ENCODE measurements at regions not wholly inside any gene's neighbourhood (a gene's known extent, or its start where the extent isn't known, plus 50 kb on each side); places are given as distances from the start of the nearest gene placed in this dataset.

DNA sequence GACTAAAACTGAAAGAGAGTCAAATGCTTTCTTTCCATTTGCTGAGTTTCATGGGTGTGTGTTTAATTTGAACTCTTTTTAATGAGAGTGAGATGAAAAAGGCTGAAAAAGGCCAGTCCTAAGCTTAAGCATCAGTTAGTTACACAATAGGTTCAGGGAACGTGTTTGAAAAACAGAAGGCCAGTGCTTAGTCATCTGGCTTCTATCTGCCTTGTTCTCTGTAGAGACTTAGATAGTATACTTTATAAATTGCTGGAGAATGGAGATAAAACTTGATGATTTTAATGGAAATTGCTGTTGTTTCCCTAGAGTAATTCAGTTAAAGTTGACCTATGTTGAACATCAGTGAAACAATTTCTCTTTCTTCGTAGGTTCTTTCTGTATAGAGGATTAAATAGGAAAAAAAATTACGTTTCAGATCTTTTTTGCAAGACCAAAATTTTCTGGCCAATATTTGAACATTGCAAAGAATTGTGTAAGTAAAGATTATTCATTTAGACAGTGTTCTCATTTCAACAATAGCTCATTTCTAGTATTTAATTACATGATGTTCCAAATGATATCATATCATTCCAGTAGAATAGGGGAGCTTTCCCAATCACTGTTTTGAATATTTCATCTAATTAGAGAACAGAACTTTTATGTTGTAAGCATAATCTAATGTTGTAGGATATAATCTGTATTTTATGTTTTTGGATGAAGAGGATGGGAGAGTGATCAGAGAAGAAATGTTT, 1088.8 kb downstream of the ADGRL3 start:
- DNase-seq (no peak), FAIRE-seq (no peak)
- intact Hi-C loops (cut with DNase I) = no loop called here
- H3K9me3 ChIP-seq (ENCODE audit: control insufficient read depth in 2 of 3, insufficient read depth in 1 of 3, low read length in 3 of 3) = no peaks in the 10 kb centered on the region
- no peaks in the 10 kb centered on the region for H3K36me3 ChIP-seq (ENCODE audit: control insufficient read depth in 2 of 3, insufficient read depth in 3 of 3, low read length in 3 of 3)
- no peaks in the 10 kb centered on the region for H3K4me1 ChIP-seq (ENCODE audit: control insufficient read depth in 2 of 3, insufficient read depth in 2 of 3, low read depth in 1 of 3, low read length in 3 of 3)
- no peak overlapping the region for H3K4me3 ChIP-seq (ENCODE audit: low read length in 3 of 3)
- no peak overlapping the region for H3K9ac ChIP-seq (ENCODE audit: low read length in 3 of 3)
- H3K27ac ChIP-seq (ENCODE audit: low read depth in 2 of 2, low read length in 2 of 2) = no peak overlapping the region
- TF ChIP-seq, protein P1, sequence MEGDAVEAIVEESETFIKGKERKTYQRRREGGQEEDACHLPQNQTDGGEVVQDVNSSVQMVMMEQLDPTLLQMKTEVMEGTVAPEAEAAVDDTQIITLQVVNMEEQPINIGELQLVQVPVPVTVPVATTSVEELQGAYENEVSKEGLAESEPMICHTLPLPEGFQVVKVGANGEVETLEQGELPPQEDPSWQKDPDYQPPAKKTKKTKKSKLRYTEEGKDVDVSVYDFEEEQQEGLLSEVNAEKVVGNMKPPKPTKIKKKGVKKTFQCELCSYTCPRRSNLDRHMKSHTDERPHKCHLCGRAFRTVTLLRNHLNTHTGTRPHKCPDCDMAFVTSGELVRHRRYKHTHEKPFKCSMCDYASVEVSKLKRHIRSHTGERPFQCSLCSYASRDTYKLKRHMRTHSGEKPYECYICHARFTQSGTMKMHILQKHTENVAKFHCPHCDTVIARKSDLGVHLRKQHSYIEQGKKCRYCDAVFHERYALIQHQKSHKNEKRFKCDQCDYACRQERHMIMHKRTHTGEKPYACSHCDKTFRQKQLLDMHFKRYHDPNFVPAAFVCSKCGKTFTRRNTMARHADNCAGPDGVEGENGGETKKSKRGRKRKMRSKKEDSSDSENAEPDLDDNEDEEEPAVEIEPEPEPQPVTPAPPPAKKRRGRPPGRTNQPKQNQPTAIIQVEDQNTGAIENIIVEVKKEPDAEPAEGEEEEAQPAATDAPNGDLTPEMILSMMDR (IDR thresholded peaks at IDR 0.05; ENCODE audit: borderline replicate concordance, extremely low read depth, insufficient read depth) = no peak
- no peaks in the 10 kb centered on the region for H3K27me3 ChIP-seq (ENCODE audit: control insufficient read depth, insufficient read depth, low read length)

DNA sequence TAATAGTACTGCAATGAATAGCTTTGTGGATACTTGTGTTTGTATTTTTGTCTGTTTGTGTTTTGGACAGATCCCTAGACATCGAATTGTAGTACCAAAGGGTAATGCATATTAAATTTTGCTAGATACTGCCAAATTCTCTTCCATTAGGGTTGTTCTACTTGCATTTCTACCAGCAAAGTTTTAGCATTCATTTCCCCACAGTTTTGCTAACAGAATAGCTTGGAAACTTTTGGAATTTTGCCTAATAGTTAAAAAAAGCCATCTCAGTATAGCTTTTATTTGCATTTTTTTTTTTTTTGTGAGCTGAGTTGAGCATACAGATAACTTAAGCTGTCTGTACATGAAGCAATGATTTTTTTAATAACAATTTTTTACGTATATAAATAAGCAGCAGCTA, 1084.9 kb downstream of the ADGRL3 start:
- Histone ChIP-seq H3K9ac (ENCODE audit: low read length in 3 of 3) (no peak overlapping the region), H3K4me1 (ENCODE audit: control insufficient read depth in 2 of 3, insufficient read depth in 2 of 3, low read depth in 1 of 3, low read length in 3 of 3) (no peaks in the 10 kb centered on the region), H3K27ac (ENCODE audit: low read depth in 2 of 2, low read length in 2 of 2) (no peak overlapping the region), H3K27me3 (ENCODE audit: control insufficient read depth, insufficient read depth, low read length) (no peaks in the 10 kb centered on the region), H3K9me3 (ENCODE audit: control insufficient read depth in 2 of 3, insufficient read depth in 1 of 3, low read length in 3 of 3) (no peaks in the 10 kb centered on the region), H3K4me3 (ENCODE audit: low read length in 3 of 3) (no peak overlapping the region), H3K36me3 (ENCODE audit: control insufficient read depth in 2 of 3, insufficient read depth in 3 of 3, low read length in 3 of 3) (no peaks in the 10 kb centered on the region)
- FAIRE-seq (no peak), DNase-seq (no peak)
- TF ChIP-seq, protein P1 (IDR thresholded peaks at IDR 0.05; ENCODE audit: borderline replicate concordance, extremely low read depth, insufficient read depth) = no peak
- intact Hi-C loops (cut with DNase I) = no loop called here

DNA sequence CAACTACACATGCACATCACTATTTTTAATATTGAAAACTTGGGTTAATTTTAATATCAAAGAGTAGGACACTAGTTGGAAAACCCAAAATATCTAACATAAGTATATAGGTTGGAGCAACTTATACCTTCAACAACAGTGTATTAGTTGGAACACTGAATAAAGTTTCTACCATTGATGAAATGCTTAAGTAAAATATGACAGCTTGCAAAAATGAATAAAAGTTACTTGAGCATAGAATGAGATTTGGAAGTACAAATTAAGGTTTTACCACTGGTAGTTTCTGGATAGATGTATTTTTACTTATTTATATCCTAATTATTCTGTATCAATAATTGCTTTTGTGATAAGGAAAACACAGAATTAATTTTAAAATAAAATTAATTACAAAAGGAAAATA, 1079.6 kb downstream of the ADGRL3 start:
- TF ChIP-seq, protein P1 (IDR thresholded peaks at IDR 0.05; ENCODE audit: borderline replicate concordance, extremely low read depth, insufficient read depth) = no peak
- Histone ChIP-seq H3K4me1 (ENCODE audit: control insufficient read depth in 2 of 3, insufficient read depth in 2 of 3, low read depth in 1 of 3, low read length in 3 of 3) (no peaks in the 10 kb centered on the region), H3K4me3 (ENCODE audit: low read length in 3 of 3) (no peak overlapping the region), H3K9me3 (ENCODE audit: control insufficient read depth in 2 of 3, insufficient read depth in 1 of 3, low read length in 3 of 3) (no peaks in the 10 kb centered on the region), H3K27ac (ENCODE audit: low read depth in 2 of 2, low read length in 2 of 2) (no peak overlapping the region), H3K36me3 (ENCODE audit: control insufficient read depth in 2 of 3, insufficient read depth in 3 of 3, low read length in 3 of 3) (no peaks in the 10 kb centered on the region), H3K9ac (ENCODE audit: low read length in 3 of 3) (no peak overlapping the region), H3K27me3 (ENCODE audit: control insufficient read depth, insufficient read depth, low read length) (no peaks in the 10 kb centered on the region)
- intact Hi-C loops (cut with DNase I) = no loop called here
- no peak for DNase-seq
- peak; percentile 42 for FAIRE-seq

DNA sequence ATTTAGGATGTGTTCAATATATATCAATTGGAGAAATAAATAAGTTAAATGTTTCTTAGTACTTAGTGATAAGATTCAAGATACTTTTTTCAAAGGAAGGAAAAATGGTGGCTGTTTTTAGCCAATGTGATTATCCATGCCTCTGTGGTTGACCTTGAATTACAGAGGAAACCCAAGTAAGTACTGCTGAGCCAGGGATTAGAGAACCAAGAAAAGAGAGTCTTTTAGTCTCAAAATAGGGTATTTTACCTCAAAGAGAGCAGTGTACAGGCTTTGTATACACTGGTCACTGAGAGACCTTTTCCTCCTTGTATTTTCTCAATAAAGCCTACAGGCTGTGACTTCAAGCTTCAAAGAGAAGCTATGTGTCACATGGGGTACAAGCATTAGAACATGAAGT, 1075.3 kb downstream of the ADGRL3 start:
- no peak for DNase-seq
- intact Hi-C loops (cut with DNase I) = no loop called here
- no peaks in the 10 kb centered on the region for H3K9me3 ChIP-seq (ENCODE audit: control insufficient read depth in 2 of 3, insufficient read depth in 1 of 3, low read length in 3 of 3)
- H3K4me1 ChIP-seq (ENCODE audit: control insufficient read depth in 2 of 3, insufficient read depth in 2 of 3, low read depth in 1 of 3, low read length in 3 of 3) = no peaks in the 10 kb centered on the region
- H3K27me3 ChIP-seq (ENCODE audit: control insufficient read depth, insufficient read depth, low read length) = no peaks in the 10 kb centered on the region
- H3K9ac ChIP-seq (ENCODE audit: low read length in 3 of 3) = no peak overlapping the region
- FAIRE-seq = no peak
- H3K27ac ChIP-seq (ENCODE audit: low read depth in 2 of 2, low read length in 2 of 2) = no peak overlapping the region
- TF ChIP-seq, protein P1 (IDR thresholded peaks at IDR 0.05; ENCODE audit: borderline replicate concordance, extremely low read depth, insufficient read depth) = no peak
- H3K4me3 ChIP-seq (ENCODE audit: low read length in 3 of 3) = no peak overlapping the region
- no peaks in the 10 kb centered on the region for H3K36me3 ChIP-seq (ENCODE audit: control insufficient read depth in 2 of 3, insufficient read depth in 3 of 3, low read length in 3 of 3)
